Adipocyte (in vitro differentiated cells): ENCODE measurements at regions not wholly inside any gene's neighbourhood (a gene's known extent, or its start where the extent isn't known, plus 50 kb on each side); places are given as distances from the start of the nearest gene placed in this dataset.

ENCODE experiments used
- DNase-seq: peaks from one replicate; pipeline ENCODE4 v3.0.0-alpha.2; 2015; ENCODE audit warnings: low read depth
- H3K27me3 ChIP-seq: replicated peaks from 2 replicates; pipeline ENCODE4 v1.7.0; 2013; ENCODE audit warnings: mild to moderate bottlenecking, low read length, moderate library complexity; ENCODE audit not compliant: control insufficient read depth, insufficient read depth
- H3K36me3 ChIP-seq: 2 replicates; pipeline ENCODE4 v1.7.0; 2013; ENCODE audit warnings: low read length, mild to moderate bottlenecking, moderate library complexity; ENCODE audit not compliant: control insufficient read depth, insufficient read depth, severe bottlenecking
- H3K4me1 ChIP-seq: 2 replicates; pipeline ENCODE4 v1.7.0; 2013; ENCODE audit warnings: mild to moderate bottlenecking, low read length, moderate library complexity; ENCODE audit not compliant: control insufficient read depth, insufficient read depth
- H3K4me3 ChIP-seq: 2 replicates; pipeline ENCODE4 v1.7.0; 2013; ENCODE audit warnings: mild to moderate bottlenecking, low read length, moderate library complexity
- H3K9ac ChIP-seq: 2 replicates; pipeline ENCODE4 v1.7.0; 2013; ENCODE audit warnings: mild to moderate bottlenecking, low read length, moderate library complexity
- H3K9me3 ChIP-seq: 2 replicates; pipeline ENCODE4 v1.7.0; 2013; ENCODE audit warnings: mild to moderate bottlenecking, low read length, moderate library complexity; ENCODE audit not compliant: control insufficient read depth

- Histone ChIP-seq H3K4me1 (peaks cover 20% of the 10 kb centered on the region), H3K36me3 (no peaks in the 10 kb centered on the region), H3K9ac (no peak overlapping the region), H3K27me3 (no peaks in the 10 kb centered on the region), H3K4me3 (no peak overlapping the region), H3K9me3 (peaks cover 23% of the 10 kb centered on the region)
- DNase-seq: no peak
Observed at GRCh38 chr1:203954788-203955552, 93.6 kb downstream of the SNRPE start.

GRCh38 chr1:203968761-203969160 lies 104.2 kb upstream of the SOX13 start:
- DNase-seq: no peak
- Histone ChIP-seq H3K4me3 (no peak overlapping the region), H3K27me3 (no peaks in the 10 kb centered on the region), H3K4me1 (peaks cover 15% of the 10 kb centered on the region), H3K36me3 (no peaks in the 10 kb centered on the region), H3K9ac (no peak overlapping the region), H3K9me3 (peaks cover 41% of the 10 kb centered on the region)

GRCh38 chr1:203969846-203970245 lies 103.1 kb upstream of the SOX13 start:
- peaks cover 39% of the 10 kb centered on the region for H3K9me3 ChIP-seq
- no peak overlapping the region for H3K4me3 ChIP-seq
- no peaks in the 10 kb centered on the region for H3K27me3 ChIP-seq
- H3K36me3 ChIP-seq: no peaks in the 10 kb centered on the region
- peaks cover 15% of the 10 kb centered on the region for H3K4me1 ChIP-seq
- DNase-seq: no peak
- H3K9ac ChIP-seq: peak overlapping the region; percentile 34

GRCh38 chr1:203985044-203985443 lies 87.9 kb upstream of the SOX13 start:
- no peak for DNase-seq
- Histone ChIP-seq H3K4me3 (no peak overlapping the region), H3K9ac (no peak overlapping the region), H3K4me1 (peaks cover 4% of the 10 kb centered on the region), H3K36me3 (no peaks in the 10 kb centered on the region), H3K27me3 (peaks cover 5% of the 10 kb centered on the region), H3K9me3 (peaks cover 6% of the 10 kb centered on the region)

GRCh38 chr1:203985676-203986075 lies 87.2 kb upstream of the SOX13 start:
- peaks cover 5% of the 10 kb centered on the region for H3K27me3 ChIP-seq

GRCh38 chr1:203986887-203987461 lies 85.9 kb upstream of the SOX13 start:
- no peak for DNase-seq
- Histone ChIP-seq H3K27me3 (peaks cover 5% of the 10 kb centered on the region), H3K36me3 (no peaks in the 10 kb centered on the region), H3K4me1 (peaks cover 4% of the 10 kb centered on the region), H3K4me3 (no peak overlapping the region), H3K9me3 (peaks cover 6% of the 10 kb centered on the region), H3K9ac (no peak overlapping the region)

More at GRCh38 chr1:203985676-203986075, 87.2 kb upstream of the SOX13 start:
- peaks cover 6% of the 10 kb centered on the region for H3K9me3 ChIP-seq
- no peak for DNase-seq
- no peaks in the 10 kb centered on the region for H3K36me3 ChIP-seq
- no peak overlapping the region for H3K4me3 ChIP-seq
- peaks cover 4% of the 10 kb centered on the region for H3K4me1 ChIP-seq
- no peak overlapping the region for H3K9ac ChIP-seq

GRCh38 chr1:203990118-203990517 lies 82.8 kb upstream of the SOX13 start:
- H3K9ac ChIP-seq: no peak overlapping the region
- peaks cover 4% of the 10 kb centered on the region for H3K4me1 ChIP-seq
- H3K9me3 ChIP-seq: no peaks in the 10 kb centered on the region
- H3K27me3 ChIP-seq: peaks cover 14% of the 10 kb centered on the region
- H3K36me3 ChIP-seq: no peaks in the 10 kb centered on the region
- no peak for DNase-seq
- no peak overlapping the region for H3K4me3 ChIP-seq

GRCh38 chr1:203992440-203992839 lies 80.5 kb upstream of the SOX13 start:
- Histone ChIP-seq H3K36me3 (no peaks in the 10 kb centered on the region), H3K9me3 (no peaks in the 10 kb centered on the region), H3K4me3 (no peak overlapping the region), H3K9ac (no peak overlapping the region), H3K27me3 (peaks cover 20% of the 10 kb centered on the region), H3K4me1 (no peaks in the 10 kb centered on the region)
- DNase-seq: peak; percentile 2

- Histone ChIP-seq H3K4me1 (no peaks in the 10 kb centered on the region), H3K9ac (no peak overlapping the region), H3K9me3 (no peaks in the 10 kb centered on the region), H3K27me3 (peaks cover 20% of the 10 kb centered on the region), H3K4me3 (no peak overlapping the region), H3K36me3 (no peaks in the 10 kb centered on the region)
- DNase-seq: no peak
Observed at GRCh38 chr1:203993256-203993655, 79.7 kb upstream of the SOX13 start.

- DNase-seq: no peak
- Histone ChIP-seq H3K4me3 (no peak overlapping the region), H3K36me3 (no peaks in the 10 kb centered on the region), H3K27me3 (peaks cover 20% of the 10 kb centered on the region), H3K9ac (no peak overlapping the region), H3K4me1 (no peaks in the 10 kb centered on the region), H3K9me3 (peaks cover 8% of the 10 kb centered on the region)
Observed at GRCh38 chr1:203995228-203995627, 77.7 kb upstream of the SOX13 start.

GRCh38 chr1:203996126-203996525 lies 76.8 kb upstream of the SOX13 start:
- DNase-seq: peak; percentile 19

More at GRCh38 chr1:203996126-203996525, 76.8 kb upstream of the SOX13 start:
- Histone ChIP-seq H3K9ac (no peak overlapping the region), H3K4me3 (no peak overlapping the region), H3K9me3 (peaks cover 17% of the 10 kb centered on the region), H3K27me3 (peaks cover 20% of the 10 kb centered on the region), H3K36me3 (no peaks in the 10 kb centered on the region), H3K4me1 (no peaks in the 10 kb centered on the region)
